CD4-positive, alpha-beta T cell (primary cell): ENCODE measurements at regions not wholly inside any gene's neighbourhood (a gene's known extent, or its start where the extent isn't known, plus 50 kb on each side); places are given as distances from the start of the nearest gene placed in this dataset.

Source experiments
- ATAC-seq: fragments of 200-7000 bp; cut with Tn5 transposase; one replicate; pipeline ENCODE4 v1.10.0; 2022; ENCODE audit warnings: mild to moderate bottlenecking; ENCODE audit not compliant: poor library complexity
- CTCF ChIA-PET: fragments of 350-600 bp; sonication (Branson Sonifier 250); formaldehyde crosslinking; loops from one replicate; lab custom pipeline; 2021; ENCODE audit warnings: antibody characterized with exemption, inconsistent platforms; lab: Charles Lee
- POLR2A ChIA-PET: fragments of 350-600 bp; sonication (Branson Sonifier 250); formaldehyde crosslinking; loops from one replicate; lab custom pipeline; 2021; ENCODE audit warnings: antibody characterized with exemption, inconsistent platforms; lab: Charles Lee
- DNase-seq, 14 experiments: peaks; one replicate each; pipeline ENCODE4 v3.0.0-alpha.2; 2013 to 2020; ENCODE audit warnings: mixed read lengths in 2 of 14
- H3K27ac ChIP-seq, 2 donors: one replicate each; pipeline versions ENCODE4 v1.5.1 to v1.7.0; 2013; ENCODE audit warnings: low read length in 2 of 2, low read depth in 1 of 2, mild to moderate bottlenecking in 1 of 2
- H3K27me3 ChIP-seq, 2 experiments: 1 replicate in 1 of 2; 2 replicates in 1 of 2; pipeline versions ENCODE4 v1.6.1 to v1.7.0; 2013; ENCODE audit warnings: low read length in 2 of 2, control low read depth in 1 of 2, mild to moderate bottlenecking in 1 of 2, moderate library complexity in 1 of 2; ENCODE audit not compliant: insufficient read depth in 2 of 2, control insufficient read depth in 1 of 2
- H3K36me3 ChIP-seq: one replicate; pipeline ENCODE4 v1.6.1; 2013; ENCODE audit warnings: low read length, control low read depth; ENCODE audit not compliant: insufficient read depth
- H3K4me1 ChIP-seq: one replicate; pipeline ENCODE4 v1.6.1; 2013; ENCODE audit warnings: low read length, control low read depth; ENCODE audit not compliant: insufficient read depth
- H3K4me3 ChIP-seq: one replicate; pipeline ENCODE4 v1.5.1; 2013; ENCODE audit warnings: mild to moderate bottlenecking, low read length, moderate library complexity
- H3K9me3 ChIP-seq, 2 experiments: 1 replicate in 1 of 2; 2 replicates in 1 of 2; pipeline versions ENCODE4 v1.6.1 to v1.7.0; 2013; ENCODE audit warnings: low read length in 2 of 2, mild to moderate bottlenecking in 2 of 2, control low read depth in 1 of 2, moderate library complexity in 1 of 2; ENCODE audit not compliant: control insufficient read depth in 1 of 2, insufficient read depth in 1 of 2
- H3K27ac Mint-ChIP-seq: one replicate; pipeline ENCODE4 v1.8.0; 2020; ENCODE audit warnings: mixed read lengths
- H3K27me3 Mint-ChIP-seq: one replicate; pipeline ENCODE4 v1.8.0; 2021; ENCODE audit warnings: mixed read lengths
- H3K36me3 Mint-ChIP-seq: one replicate; pipeline ENCODE4 v1.8.0; 2021; ENCODE audit warnings: low read depth, mixed read lengths
- H3K4me1 Mint-ChIP-seq: one replicate; pipeline ENCODE4 v1.8.0; 2021; ENCODE audit warnings: low read depth, mixed read lengths
- H3K4me3 Mint-ChIP-seq: one replicate; pipeline ENCODE4 v1.8.0; 2020; ENCODE audit warnings: mild to moderate bottlenecking, mixed read lengths
- H3K9me3 Mint-ChIP-seq: one replicate; pipeline ENCODE4 v1.8.0; 2020; ENCODE audit warnings: mixed read lengths
- CTCF ChIP-seq: fragments of 200-600 bp; IDR thresholded peaks from one replicate; pipeline ENCODE4 v1.8.0; 2022; ENCODE audit warnings: antibody characterized with exemption, mild to moderate bottlenecking
- intact Hi-C, 2 experiments: fragments of 100-400 bp; cut with DNase I in 1 of 2; cut with micrococcal nuclease in 1 of 2; formaldehyde crosslinking; loops; one replicate each; pipeline versions ENCODE4 v1.15.1 to v1.9.0; 2023 to 2025; cut with DNase I, micrococcal nuclease

GRCh38 chr2:182530636-182531035 is 103.8 kb upstream of the PDE1A start:
- POLR2A ChIA-PET: no interaction called here
- peaks cover 4% of the 10 kb centered on the region for H3K27me3 Mint-ChIP-seq

GRCh38 chr2:182540252-182540651 is 113.4 kb upstream of the PDE1A start:
- H3K4me1 ChIP-seq: no peaks in the 10 kb centered on the region
- Mint-ChIP-seq H3K27me3 (no peaks in the 10 kb centered on the region), H3K4me3 (no peak overlapping the region), H3K4me1 (no peaks in the 10 kb centered on the region), H3K27ac (no peak overlapping the region), H3K9me3 (no peaks in the 10 kb centered on the region), H3K36me3 (no peaks in the 10 kb centered on the region)
- no peak for TF ChIP-seq CTCF
- H3K27me3 ChIP-seq: no peaks in the 10 kb centered on the region
- no peak overlapping the region for H3K27ac ChIP-seq
- ChIA-PET CTCF (no interaction called here), POLR2A (no interaction called here)
- no peaks in the 10 kb centered on the region for H3K9me3 ChIP-seq
- no peak for ATAC-seq
- H3K4me3 ChIP-seq: no peak overlapping the region
- intact Hi-C loops: no loop called here
- no peak for DNase-seq
- H3K36me3 ChIP-seq: no peaks in the 10 kb centered on the region

More at GRCh38 chr2:182530636-182531035, 103.8 kb upstream of the PDE1A start:
- Histone ChIP-seq H3K36me3 (no peaks in the 10 kb centered on the region), H3K4me3 (no peak overlapping the region), H3K27me3 (no peaks in the 10 kb centered on the region), H3K27ac (no peak overlapping the region), H3K9me3 (peaks cover 0 to 6% of the 10 kb centered on the region in 2 experiments), H3K4me1 (no peaks in the 10 kb centered on the region)
- Mint-ChIP-seq H3K9me3 (peaks cover 5% of the 10 kb centered on the region), H3K4me1 (no peaks in the 10 kb centered on the region), H3K4me3 (no peak overlapping the region), H3K27ac (no peak overlapping the region), H3K36me3 (no peaks in the 10 kb centered on the region)
- CTCF ChIA-PET: no interaction called here
- DNase-seq (no peak), ATAC-seq (no peak)
- TF ChIP-seq CTCF: no peak
- intact Hi-C loops: no loop called here

- CTCF ChIA-PET: no interaction called here
- POLR2A ChIA-PET: no interaction called here
- ATAC-seq (no peak), DNase-seq (no peak)
- TF ChIP-seq CTCF: no peak
- Histone ChIP-seq H3K4me1 (no peaks in the 10 kb centered on the region), H3K27me3 (no peaks in the 10 kb centered on the region), H3K9me3 (no peaks in the 10 kb centered on the region), H3K36me3 (no peaks in the 10 kb centered on the region), H3K27ac (no peak overlapping the region), H3K4me3 (no peak overlapping the region)
- Mint-ChIP-seq H3K4me1 (no peaks in the 10 kb centered on the region), H3K9me3 (no peaks in the 10 kb centered on the region), H3K27me3 (no peaks in the 10 kb centered on the region), H3K36me3 (no peaks in the 10 kb centered on the region), H3K4me3 (no peak overlapping the region), H3K27ac (no peak overlapping the region)
- intact Hi-C loops: no loop called here
Measured at GRCh38 chr2:182541268-182541667, 114.4 kb upstream of the PDE1A start.
